ENCODE measurements at regions not wholly inside any gene's neighbourhood (a gene's known extent, or its start where the extent isn't known, plus 50 kb on each side); places are given as distances from the start of the nearest gene placed in this dataset.

- Histone ChIP-seq H3K9me3 (no peaks in the 10 kb centered on the region), H3K36me3 (no peaks in the 10 kb centered on the region), H3K27me3 (no peaks in the 10 kb centered on the region), H3K4me3 (no peak overlapping the region)
- DNase-seq, result no peak
These were observed 179.0 kb upstream of the CD180 start for GRCh38 chr5:67375606-67376005.

- DNase-seq, result no peak
- H3K36me3 ChIP-seq, result no peaks in the 10 kb centered on the region
- no peak overlapping the region for H3K4me3 ChIP-seq
- no peaks in the 10 kb centered on the region for H3K27me3 ChIP-seq
- H3K9me3 ChIP-seq, result no peaks in the 10 kb centered on the region
These were observed 177.8 kb upstream of the CD180 start for GRCh38 chr5:67374378-67374777.

GRCh38 chr5:67373518-67373917 is 176.9 kb upstream of the CD180 start:
- Histone ChIP-seq H3K36me3 (no peaks in the 10 kb centered on the region), H3K27me3 (no peaks in the 10 kb centered on the region), H3K9me3 (no peaks in the 10 kb centered on the region), H3K4me3 (no peak overlapping the region)
- no peak for DNase-seq

- no peak for DNase-seq
- Histone ChIP-seq H3K36me3 (no peaks in the 10 kb centered on the region), H3K27me3 (no peaks in the 10 kb centered on the region), H3K4me3 (no peak overlapping the region), H3K9me3 (no peaks in the 10 kb centered on the region)
These were observed 176.3 kb upstream of the CD180 start for GRCh38 chr5:67372887-67373286.

- Histone ChIP-seq H3K4me3 (no peak overlapping the region), H3K9me3 (no peaks in the 10 kb centered on the region), H3K36me3 (no peaks in the 10 kb centered on the region), H3K27me3 (no peaks in the 10 kb centered on the region)
- no peak for DNase-seq
These were observed 175.3 kb upstream of the CD180 start for GRCh38 chr5:67371924-67372323.

GRCh38 chr5:67366691-67367395 is 170.2 kb upstream of the CD180 start:
- Histone ChIP-seq H3K4me3 (no peak overlapping the region), H3K36me3 (no peaks in the 10 kb centered on the region), H3K9me3 (no peaks in the 10 kb centered on the region), H3K27me3 (no peaks in the 10 kb centered on the region)
- DNase-seq, result no peak

- no peaks in the 10 kb centered on the region for H3K9me3 ChIP-seq
- H3K36me3 ChIP-seq, result no peaks in the 10 kb centered on the region
- no peaks in the 10 kb centered on the region for H3K27me3 ChIP-seq
These were observed 169.7 kb upstream of the CD180 start for GRCh38 chr5:67366276-67366675.

GRCh38 chr5:67364381-67364970 is 167.9 kb upstream of the CD180 start:
- Histone ChIP-seq H3K36me3 (no peaks in the 10 kb centered on the region), H3K27me3 (no peaks in the 10 kb centered on the region), H3K9me3 (no peaks in the 10 kb centered on the region), H3K4me3 (no peak overlapping the region)
- DNase-seq, result no peak

More at GRCh38 chr5:67366276-67366675, 169.7 kb upstream of the CD180 start:
- DNase-seq, result no peak
- H3K4me3 ChIP-seq, result no peak overlapping the region

- Histone ChIP-seq H3K36me3 (no peaks in the 10 kb centered on the region), H3K4me3 (no peak overlapping the region), H3K9me3 (no peaks in the 10 kb centered on the region), H3K27me3 (no peaks in the 10 kb centered on the region)
- no peak for DNase-seq
These were observed 167.4 kb upstream of the CD180 start for GRCh38 chr5:67363963-67364362.

GRCh38 chr5:67363180-67363709 is 166.6 kb upstream of the CD180 start:
- no peaks in the 10 kb centered on the region for H3K27me3 ChIP-seq
- H3K36me3 ChIP-seq, result no peaks in the 10 kb centered on the region
- DNase-seq, result no peak
- no peaks in the 10 kb centered on the region for H3K9me3 ChIP-seq
- H3K4me3 ChIP-seq, result no peak overlapping the region

- Histone ChIP-seq H3K9me3 (no peaks in the 10 kb centered on the region), H3K4me3 (no peak overlapping the region), H3K36me3 (no peaks in the 10 kb centered on the region), H3K27me3 (no peaks in the 10 kb centered on the region)
- no peak for DNase-seq
These were observed 165.5 kb upstream of the CD180 start for GRCh38 chr5:67361932-67362729.

GRCh38 chr5:67360047-67360446 is 163.4 kb upstream of the CD180 start:
- no peaks in the 10 kb centered on the region for H3K9me3 ChIP-seq
- H3K36me3 ChIP-seq, result no peaks in the 10 kb centered on the region
- no peak overlapping the region for H3K4me3 ChIP-seq
- H3K27me3 ChIP-seq, result no peaks in the 10 kb centered on the region
- DNase-seq, result no peak

- H3K9me3 ChIP-seq, result no peaks in the 10 kb centered on the region
- H3K36me3 ChIP-seq, result no peaks in the 10 kb centered on the region
- H3K27me3 ChIP-seq, result no peaks in the 10 kb centered on the region
- H3K4me3 ChIP-seq, result no peak overlapping the region
- DNase-seq, result no peak
These were observed 161.6 kb upstream of the CD180 start for GRCh38 chr5:67358186-67358585.

- H3K36me3 ChIP-seq, result no peaks in the 10 kb centered on the region
- H3K27me3 ChIP-seq, result no peaks in the 10 kb centered on the region
- no peak overlapping the region for H3K4me3 ChIP-seq
- no peaks in the 10 kb centered on the region for H3K9me3 ChIP-seq
- DNase-seq, result no peak
These were observed 158.6 kb upstream of the CD180 start for GRCh38 chr5:67355120-67355713.

- Histone ChIP-seq H3K36me3 (no peaks in the 10 kb centered on the region), H3K9me3 (no peaks in the 10 kb centered on the region), H3K4me3 (no peak overlapping the region), H3K27me3 (no peaks in the 10 kb centered on the region)
- no peak for DNase-seq
These were observed 157.2 kb upstream of the CD180 start for GRCh38 chr5:67353500-67354450.

- no peaks in the 10 kb centered on the region for H3K36me3 ChIP-seq
- no peaks in the 10 kb centered on the region; the same call in 1 of the 2 replicates for H3K9me3 ChIP-seq
- H3K4me3 ChIP-seq, result no peak overlapping the region
- DNase-seq, result no peak
- no peaks in the 10 kb centered on the region for H3K27me3 ChIP-seq
These were observed 154.1 kb upstream of the CD180 start for GRCh38 chr5:67350618-67351201.
